ENCODE measurements at regions not wholly inside any gene's neighbourhood (a gene's known extent, or its start where the extent isn't known, plus 50 kb on each side); places are given as distances from the start of the nearest gene placed in this dataset.

DNA sequence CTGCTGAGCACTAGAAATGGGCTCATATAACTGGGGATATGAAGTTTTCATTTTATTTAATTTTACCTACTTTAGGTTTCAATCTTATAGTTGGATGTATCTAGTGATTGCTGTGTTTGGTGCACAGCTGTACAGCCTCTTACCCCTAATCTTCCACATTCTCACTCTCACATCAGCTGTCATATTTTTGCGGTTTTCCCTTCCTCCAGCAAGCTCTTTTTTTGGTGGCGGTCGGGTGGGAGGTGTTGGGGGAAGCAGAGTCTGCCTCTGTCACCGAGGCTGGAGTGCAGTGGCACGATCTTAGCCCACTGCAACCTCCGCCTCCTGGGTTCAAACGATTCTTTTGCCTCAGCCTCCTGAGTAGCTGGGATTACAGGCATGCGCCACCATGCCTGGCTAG lies 445.1 kb upstream of the ISX start:
- TF ChIP-seq, protein P1, sequence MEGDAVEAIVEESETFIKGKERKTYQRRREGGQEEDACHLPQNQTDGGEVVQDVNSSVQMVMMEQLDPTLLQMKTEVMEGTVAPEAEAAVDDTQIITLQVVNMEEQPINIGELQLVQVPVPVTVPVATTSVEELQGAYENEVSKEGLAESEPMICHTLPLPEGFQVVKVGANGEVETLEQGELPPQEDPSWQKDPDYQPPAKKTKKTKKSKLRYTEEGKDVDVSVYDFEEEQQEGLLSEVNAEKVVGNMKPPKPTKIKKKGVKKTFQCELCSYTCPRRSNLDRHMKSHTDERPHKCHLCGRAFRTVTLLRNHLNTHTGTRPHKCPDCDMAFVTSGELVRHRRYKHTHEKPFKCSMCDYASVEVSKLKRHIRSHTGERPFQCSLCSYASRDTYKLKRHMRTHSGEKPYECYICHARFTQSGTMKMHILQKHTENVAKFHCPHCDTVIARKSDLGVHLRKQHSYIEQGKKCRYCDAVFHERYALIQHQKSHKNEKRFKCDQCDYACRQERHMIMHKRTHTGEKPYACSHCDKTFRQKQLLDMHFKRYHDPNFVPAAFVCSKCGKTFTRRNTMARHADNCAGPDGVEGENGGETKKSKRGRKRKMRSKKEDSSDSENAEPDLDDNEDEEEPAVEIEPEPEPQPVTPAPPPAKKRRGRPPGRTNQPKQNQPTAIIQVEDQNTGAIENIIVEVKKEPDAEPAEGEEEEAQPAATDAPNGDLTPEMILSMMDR (IDR thresholded peaks at IDR 0.05; ENCODE audit: low read depth, low read length) = no peak
- TF ChIP-seq, protein P2, sequence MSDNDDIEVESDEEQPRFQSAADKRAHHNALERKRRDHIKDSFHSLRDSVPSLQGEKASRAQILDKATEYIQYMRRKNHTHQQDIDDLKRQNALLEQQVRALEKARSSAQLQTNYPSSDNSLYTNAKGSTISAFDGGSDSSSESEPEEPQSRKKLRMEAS (IDR thresholded peaks at IDR 0.05; ENCODE audit: low read depth, low read length) = no peak
- TF ChIP-seq POLR2A (IDR thresholded peaks at IDR 0.05; ENCODE audit: extremely low read depth, insufficient read length) = no peak
- TF ChIP-seq MYC (IDR thresholded peaks at IDR 0.05; ENCODE audit: low read depth, low read length) = no peak
